ENCODE measurements at regions not wholly inside any gene's neighbourhood (a gene's known extent, or its start where the extent isn't known, plus 50 kb on each side); places are given as distances from the start of the nearest gene placed in this dataset.

GRCh38 chr2:7539760-7540159, 622.5 kb downstream of the RNF144A start:
- no peaks in the 10 kb centered on the region for H3K9me3 Mint-ChIP-seq
- ATAC-seq (ENCODE audit: low read depth) (no peak), DNase-seq (no peak)
- TF ChIP-seq CTCF (IDR thresholded peaks at IDR 0.05): no peak
- H3K27ac Mint-ChIP-seq: no peak overlapping the region
- CTCF ChIA-PET: no interaction called here
- intact Hi-C loops (cut with micrococcal nuclease): no loop called here
- no peaks in the 10 kb centered on the region for H3K27me3 Mint-ChIP-seq
- POLR2A ChIA-PET: no interaction called here
- H3K36me3 Mint-ChIP-seq (ENCODE audit: low read depth): no peaks in the 10 kb centered on the region
- no peak overlapping the region for H3K4me3 Mint-ChIP-seq
- no peaks in the 10 kb centered on the region for H3K4me1 Mint-ChIP-seq

GRCh38 chr2:7552825-7553570, 635.8 kb downstream of the RNF144A start:
- no peaks in the 10 kb centered on the region for H3K4me1 Mint-ChIP-seq
- H3K36me3 Mint-ChIP-seq (ENCODE audit: low read depth): no peaks in the 10 kb centered on the region
- peaks cover 3% of the 10 kb centered on the region for H3K27me3 Mint-ChIP-seq
- ChIA-PET CTCF (no interaction called here), POLR2A (no interaction called here)
- no peak for ATAC-seq (ENCODE audit: low read depth)
- no peaks in the 10 kb centered on the region for H3K9me3 Mint-ChIP-seq
- no peak overlapping the region for H3K27ac Mint-ChIP-seq
- H3K4me3 Mint-ChIP-seq: no peak overlapping the region
- TF ChIP-seq CTCF (IDR thresholded peaks at IDR 0.05): no peak
- intact Hi-C loops (cut with micrococcal nuclease): no loop called here
- no peak for DNase-seq

- CTCF ChIA-PET: no interaction called here
- Mint-ChIP-seq H3K27ac (no peak overlapping the region), H3K9me3 (no peaks in the 10 kb centered on the region), H3K36me3 (ENCODE audit: low read depth) (no peaks in the 10 kb centered on the region), H3K27me3 (peaks cover 3% of the 10 kb centered on the region), H3K4me3 (no peak overlapping the region), H3K4me1 (no peaks in the 10 kb centered on the region)
- intact Hi-C loops (cut with micrococcal nuclease): no loop called here
- no peak for DNase-seq
- no peak for ATAC-seq (ENCODE audit: low read depth)
- POLR2A ChIA-PET: no interaction called here
- no peak for TF ChIP-seq CTCF (IDR thresholded peaks at IDR 0.05)
Measured at GRCh38 chr2:7555260-7555659, 638.0 kb downstream of the RNF144A start.

- intact Hi-C loops (cut with micrococcal nuclease): no loop called here
- no peak for TF ChIP-seq CTCF (IDR thresholded peaks at IDR 0.05)
- no peaks in the 10 kb centered on the region for H3K4me1 Mint-ChIP-seq
- POLR2A ChIA-PET: no interaction called here
- CTCF ChIA-PET: no interaction called here
- DNase-seq (no peak), ATAC-seq (ENCODE audit: low read depth) (no peak)
- H3K4me3 Mint-ChIP-seq: no peak overlapping the region
- peaks cover 5% of the 10 kb centered on the region for H3K27me3 Mint-ChIP-seq
- no peaks in the 10 kb centered on the region for H3K9me3 Mint-ChIP-seq
- no peak overlapping the region for H3K27ac Mint-ChIP-seq
- no peaks in the 10 kb centered on the region for H3K36me3 Mint-ChIP-seq (ENCODE audit: low read depth)
Measured at GRCh38 chr2:7557376-7557775, 640.2 kb downstream of the RNF144A start.

- DNase-seq: no peak
- POLR2A ChIA-PET: no interaction called here
- no peaks in the 10 kb centered on the region for H3K4me1 Mint-ChIP-seq
- intact Hi-C loops (cut with micrococcal nuclease): no loop called here
- H3K4me3 Mint-ChIP-seq: no peak overlapping the region
- peaks cover 6% of the 10 kb centered on the region for H3K27me3 Mint-ChIP-seq
- no peak for TF ChIP-seq CTCF (IDR thresholded peaks at IDR 0.05)
- no peak for ATAC-seq (ENCODE audit: low read depth)
- no peaks in the 10 kb centered on the region for H3K9me3 Mint-ChIP-seq
- no peaks in the 10 kb centered on the region for H3K36me3 Mint-ChIP-seq (ENCODE audit: low read depth)
- H3K27ac Mint-ChIP-seq: no peak overlapping the region
- CTCF ChIA-PET: no interaction called here
Measured at GRCh38 chr2:7559791-7560190, 642.6 kb downstream of the RNF144A start.

All from activated B cell treated with CpG ODN at 0.5 μM for 24 hours (primary cell).